HCT116 (cell line): ENCODE measurements at regions not wholly inside any gene's neighbourhood (a gene's known extent, or its start where the extent isn't known, plus 50 kb on each side); places are given as distances from the start of the nearest gene placed in this dataset.
A peak's percentile ranks its signal among the peaks of the same experiment; 100 is the strongest.

ENCODE experiments used
- ATAC-seq: fragments of 200-7000 bp; cut with Tn5 transposase; 2 replicates; pipeline ENCODE4 v1.9.1; 2020; ENCODE audit warnings: mild to moderate bottlenecking, moderate library complexity
- BruUV-seq: library from RNA; stranded (reverse); fragments of 400-500 nt; replicated peaks from 2 replicates; lab custom pipeline; 2021; lab: Mats Ljungman, UMichigan
- CTCF ChIA-PET: fragments of 300-600 bp; sonication (Branson Sonifier 250); formaldehyde crosslinking; loops from one replicate; lab custom pipeline; 2021; ENCODE audit warnings: antibody characterized with exemption; lab: Charles Lee
- POLR2A ChIA-PET: fragments of 300-600, 350-600 bp; sonication (Branson Sonifier 250); formaldehyde crosslinking; loops from one replicate; lab custom pipeline; 2021; ENCODE audit warnings: antibody characterized with exemption; lab: Charles Lee
- RAD21 ChIA-PET, 2 experiments: fragments of 300-600 bp; sonication (Branson Sonifier 250); formaldehyde crosslinking; loops; one replicate each; lab custom pipeline; 2023; ENCODE audit warnings: low total read pairs in 2 of 2; ENCODE audit not compliant: uncharacterized antibody in 2 of 2, unreplicated experiment in 2 of 2, low non-redundant PET in 1 of 2; lab: Charles Lee
- DNase-seq: peaks from one replicate; pipeline ENCODE4 v3.0.0-alpha.2; 2010; ENCODE audit warnings: low read depth, low spot score
- H2AFZ ChIP-seq: fragments of 200-600 bp; shearing (Covaris generic), sonication (generic); 2 replicates; pipeline ENCODE4 v1.6.1; 2017; ENCODE audit warnings: low read depth, mixed run types, mixed read lengths, antibody characterized with exemption, low read length; ENCODE audit not compliant: poor library complexity, severe bottlenecking
- H3K27ac ChIP-seq: 2 replicates; pipeline ENCODE4 v1.5.1; 2012; ENCODE audit warnings: low read depth, low read length
- H3K27me3 ChIP-seq: fragments of 200-600 bp; sonication (generic); 2 replicates; pipeline ENCODE4 v1.6.1; 2016; ENCODE audit warnings: mixed run types, low read length, mixed read lengths; ENCODE audit not compliant: insufficient read depth
- H3K36me3 ChIP-seq, 2 experiments: fragments of 200-500 bp in 1 of 2; fragments of 200-600 bp in 1 of 2; sonication (Bioruptor generic) in 1 of 2; sonication (generic) in 1 of 2; 2 replicates each; pipeline versions ENCODE4 v1.5.1 to v1.6.1; 2014 to 2016; ENCODE audit warnings: low read length in 2 of 2, inconsistent platforms in 1 of 2, mixed read lengths in 1 of 2, mixed run types in 1 of 2; ENCODE audit not compliant: insufficient read depth in 2 of 2, control insufficient read depth in 1 of 2
- H3K4me1 ChIP-seq, 2 experiments: fragments of 200-600 bp in 1 of 2; sonication (generic) in 1 of 2; 2 replicates each; pipeline versions ENCODE4 v1.5.1 to v1.6.1; 2012 to 2017; ENCODE audit warnings: low read length in 2 of 2, inconsistent platforms in 1 of 2, mild to moderate bottlenecking in 1 of 2, mixed read lengths in 1 of 2, mixed run types in 1 of 2, moderate library complexity in 1 of 2; ENCODE audit not compliant: insufficient read depth in 2 of 2, control insufficient read depth in 1 of 2
- H3K4me2 ChIP-seq: fragments of 200-600 bp; sonication (generic); 2 replicates; pipeline ENCODE4 v1.6.1; 2017; ENCODE audit warnings: mixed run types, low read length, mixed read lengths
- H3K4me3 ChIP-seq, 2 experiments: fragments of 200-600 bp in 1 of 2; sonication (generic) in 1 of 2; replicated peaks in 1 of 2; 2 replicates each; pipeline ENCODE4 v1.5.1; 2011 to 2016; ENCODE audit warnings: low read length in 2 of 2, control low read depth in 1 of 2, low read depth in 1 of 2, mild to moderate bottlenecking in 1 of 2, mixed read lengths in 1 of 2, mixed run types in 1 of 2
- H3K79me2 ChIP-seq: fragments of 200-600 bp; sonication (generic); 2 replicates; pipeline ENCODE4 v1.6.1; 2017; ENCODE audit warnings: mild to moderate bottlenecking, mixed run types, low read length, moderate library complexity, mixed read lengths; ENCODE audit not compliant: insufficient read depth
- H3K9ac ChIP-seq: fragments of 200-600 bp; sonication (generic); 2 replicates; pipeline ENCODE4 v1.6.1; 2016; ENCODE audit warnings: low read length, mixed read lengths
- H3K9me2 ChIP-seq: fragments of 200-600 bp; sonication (generic), shearing (Covaris generic); 2 replicates; pipeline ENCODE4 v1.6.1; 2017; ENCODE audit warnings: mixed run types, mild to moderate bottlenecking, moderate library complexity; ENCODE audit not compliant: insufficient read depth
- H3K9me3 ChIP-seq, 2 experiments: fragments of 200-500 bp in 1 of 2; fragments of 200-600 bp in 1 of 2; sonication (Bioruptor generic) in 1 of 2; sonication (generic) in 1 of 2; 2 replicates each; pipeline ENCODE4 v1.6.1; 2014 to 2017; ENCODE audit warnings: low read length in 2 of 2, mixed read lengths in 2 of 2, inconsistent platforms in 1 of 2, low read depth in 1 of 2, mild to moderate bottlenecking in 1 of 2, mixed run types in 1 of 2, moderate library complexity in 1 of 2; ENCODE audit not compliant: control insufficient read depth in 1 of 2, insufficient read depth in 1 of 2
- H4K20me1 ChIP-seq: fragments of 200-600 bp; sonication (generic), shearing (Covaris generic); 2 replicates; pipeline ENCODE4 v1.6.1; 2017; ENCODE audit warnings: mixed run types, mild to moderate bottlenecking, moderate library complexity; ENCODE audit not compliant: insufficient read depth
- CEBPB ChIP-seq: IDR thresholded peaks from 2 replicates; pipeline ENCODE4 v1.6.1; 2012; ENCODE audit warnings: low read depth
- ELF1 ChIP-seq: IDR thresholded peaks from 2 replicates; pipeline ENCODE4 v1.6.1; 2012; ENCODE audit warnings: low read depth, borderline replicate concordance
- FOSL1 ChIP-seq: IDR thresholded peaks from 2 replicates; pipeline ENCODE4 v1.6.1; 2012; ENCODE audit warnings: low read depth
- JUND ChIP-seq: IDR thresholded peaks from 2 replicates; pipeline ENCODE4 v1.6.1; 2012
- intact Hi-C: fragments of 100-400 bp; cut with micrococcal nuclease; formaldehyde crosslinking; loops from 2 replicates; pipeline ENCODE4 v1.10.0; 2022
- TF ChIP-seq, protein P1 (sequence below): IDR thresholded peaks from 2 replicates; pipeline ENCODE4 v1.6.1; 2012
- TF ChIP-seq, protein P2 (sequence below): IDR thresholded peaks from 2 replicates; pipeline ENCODE4 v1.6.1; 2011; ENCODE audit warnings: mild to moderate bottlenecking, low read length, moderate library complexity; ENCODE audit not compliant: insufficient replicate concordance; ENCODE audit errors: extremely low read depth

DNA sequence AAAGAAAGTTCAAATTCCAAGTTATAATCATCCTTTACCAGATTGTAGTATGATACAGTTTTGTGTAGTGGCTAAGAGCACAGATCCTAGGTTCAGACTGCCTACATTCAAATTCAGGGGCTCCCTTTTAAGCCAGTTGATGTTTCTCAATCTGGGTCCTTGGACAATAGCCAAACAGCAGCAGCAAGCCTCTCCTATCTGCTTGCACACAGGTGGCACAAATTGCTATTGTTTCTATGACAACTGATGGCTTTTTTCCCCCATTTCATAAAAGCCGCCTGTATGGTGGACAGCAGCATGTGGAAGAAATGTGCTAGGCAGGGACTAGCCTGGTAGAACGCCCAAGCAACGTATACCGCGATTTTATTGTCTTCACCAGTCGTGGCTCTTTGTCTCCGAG, 76.5 kb downstream of the S1PR1 start:
- Histone ChIP-seq H3K27me3 (peaks cover 38% of the 10 kb centered on the region), H3K36me3 (no peaks in the 10 kb centered on the region), H3K9me3 (no peaks in the 10 kb centered on the region), H4K20me1 (no peaks in the 10 kb centered on the region), H3K4me3 (no peak overlapping the region), H3K4me1 (no peaks in the 10 kb centered on the region), H3K9ac (no peak overlapping the region), H3K79me2 (no peaks in the 10 kb centered on the region), H2AFZ (no peak overlapping the region), H3K4me2 (no peak overlapping the region), H3K9me2 (no peaks in the 10 kb centered on the region), H3K27ac (no peak overlapping the region)
- ChIA-PET POLR2A (no interaction called here), RAD21 (no interaction called here), CTCF (no interaction called here)
- intact Hi-C loops = no loop called here
- DNase-seq (no peak), ATAC-seq (no peak)
- TF ChIP-seq, protein P1, sequence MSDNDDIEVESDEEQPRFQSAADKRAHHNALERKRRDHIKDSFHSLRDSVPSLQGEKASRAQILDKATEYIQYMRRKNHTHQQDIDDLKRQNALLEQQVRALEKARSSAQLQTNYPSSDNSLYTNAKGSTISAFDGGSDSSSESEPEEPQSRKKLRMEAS = no peak
- TF ChIP-seq CEBPB = no peak
- TF ChIP-seq, protein P2, sequence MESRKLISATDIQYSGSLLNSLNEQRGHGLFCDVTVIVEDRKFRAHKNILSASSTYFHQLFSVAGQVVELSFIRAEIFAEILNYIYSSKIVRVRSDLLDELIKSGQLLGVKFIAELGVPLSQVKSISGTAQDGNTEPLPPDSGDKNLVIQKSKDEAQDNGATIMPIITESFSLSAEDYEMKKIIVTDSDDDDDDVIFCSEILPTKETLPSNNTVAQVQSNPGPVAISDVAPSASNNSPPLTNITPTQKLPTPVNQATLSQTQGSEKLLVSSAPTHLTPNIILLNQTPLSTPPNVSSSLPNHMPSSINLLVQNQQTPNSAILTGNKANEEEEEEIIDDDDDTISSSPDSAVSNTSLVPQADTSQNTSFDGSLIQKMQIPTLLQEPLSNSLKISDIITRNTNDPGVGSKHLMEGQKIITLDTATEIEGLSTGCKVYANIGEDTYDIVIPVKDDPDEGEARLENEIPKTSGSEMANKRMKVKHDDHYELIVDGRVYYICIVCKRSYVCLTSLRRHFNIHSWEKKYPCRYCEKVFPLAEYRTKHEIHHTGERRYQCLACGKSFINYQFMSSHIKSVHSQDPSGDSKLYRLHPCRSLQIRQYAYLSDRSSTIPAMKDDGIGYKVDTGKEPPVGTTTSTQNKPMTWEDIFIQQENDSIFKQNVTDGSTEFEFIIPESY = no peak
- no peak for TF ChIP-seq ELF1
- no TSS peak for BruUV-seq

DNA sequence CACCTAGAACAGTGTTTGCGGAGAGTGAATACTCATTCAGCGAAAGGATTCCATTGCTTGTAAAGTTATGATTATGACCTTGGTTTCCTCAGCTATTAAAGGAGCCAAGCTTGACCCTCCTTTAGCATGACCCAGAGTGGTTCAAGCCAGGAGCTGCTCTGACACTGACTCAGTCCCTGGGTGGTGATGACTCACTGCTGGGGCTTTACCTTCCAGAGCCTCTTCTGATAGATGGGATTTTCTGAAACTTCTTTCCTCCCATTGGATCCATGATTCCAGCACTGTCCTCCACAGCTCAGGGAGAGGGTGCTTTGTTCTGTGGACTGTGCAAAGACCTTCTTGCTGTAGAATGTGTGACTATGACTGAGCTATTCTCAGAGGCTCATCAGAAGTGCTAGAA, 77.4 kb downstream of the S1PR1 start:
- H3K9ac ChIP-seq = no peak overlapping the region
- BruUV-seq = no TSS peak
- TF ChIP-seq, protein P1 = no peak
- TF ChIP-seq, protein P2 = no peak
- TF ChIP-seq ELF1 (no peak), JUND (no peak), CEBPB (no peak), FOSL1 (no peak)
- CTCF ChIA-PET = no interaction called here
- no peak overlapping the region for H2AFZ ChIP-seq
- no peak overlapping the region for H3K27ac ChIP-seq
- no peak overlapping the region for H3K4me3 ChIP-seq
- DNase-seq (no peak), ATAC-seq (peak; percentile 57; the same call in 1 of the 2 replicates)
- intact Hi-C loops = no loop called here
- RAD21 ChIA-PET = no interaction called here
- H3K9me2 ChIP-seq = no peaks in the 10 kb centered on the region
- no peaks in the 10 kb centered on the region for H4K20me1 ChIP-seq
- peaks cover 41% of the 10 kb centered on the region for H3K27me3 ChIP-seq
- H3K4me2 ChIP-seq = no peak overlapping the region
- H3K36me3 ChIP-seq = no peaks in the 10 kb centered on the region
- no peaks in the 10 kb centered on the region for H3K9me3 ChIP-seq
- no peaks in the 10 kb centered on the region for H3K79me2 ChIP-seq
- no peaks in the 10 kb centered on the region for H3K4me1 ChIP-seq
- POLR2A ChIA-PET = no interaction called here
